Endodermal cell (in vitro differentiated cells): ENCODE measurements at regions not wholly inside any gene's neighbourhood (a gene's known extent, or its start where the extent isn't known, plus 50 kb on each side); places are given as distances from the start of the nearest gene placed in this dataset.

Source experiments
- DNase-seq: peaks from one replicate; pipeline ENCODE4 v3.0.0-alpha.2; 2017
- H3K27ac ChIP-seq: 2 replicates; pipeline ENCODE4 v1.5.1; 2013; ENCODE audit warnings: mild to moderate bottlenecking, low read depth, low read length, moderate library complexity
- H3K27me3 ChIP-seq: 2 replicates; pipeline ENCODE4 v1.6.1; 2013; ENCODE audit warnings: mild to moderate bottlenecking, low read length, moderate library complexity; ENCODE audit not compliant: insufficient read depth, control insufficient read depth, poor library complexity, severe bottlenecking
- H3K36me3 ChIP-seq: 2 replicates; pipeline ENCODE4 v1.7.0; 2013; ENCODE audit warnings: mild to moderate bottlenecking, low read length, moderate library complexity; ENCODE audit not compliant: control insufficient read depth, insufficient read depth
- H3K4me1 ChIP-seq: one replicate; pipeline ENCODE4 v1.7.0; 2013; ENCODE audit warnings: low read length; ENCODE audit not compliant: control insufficient read depth, insufficient read depth
- H3K4me3 ChIP-seq: 2 replicates; pipeline ENCODE4 v1.5.1; 2013; ENCODE audit warnings: mild to moderate bottlenecking, low read length, moderate library complexity
- H3K9ac ChIP-seq: 2 replicates; pipeline ENCODE4 v1.6.1; 2013; ENCODE audit warnings: mild to moderate bottlenecking, low read length, moderate library complexity; ENCODE audit not compliant: poor library complexity, severe bottlenecking; ENCODE audit errors: extremely low read depth
- H3K9me3 ChIP-seq: 2 replicates; pipeline ENCODE4 v1.6.1; 2013; ENCODE audit warnings: mild to moderate bottlenecking, low read length, moderate library complexity; ENCODE audit not compliant: control insufficient read depth
- H3K27ac Mint-ChIP-seq: 2 replicates; pipeline ENCODE4 v1.8.0; 2020; ENCODE audit warnings: mixed read lengths
- H3K27me3 Mint-ChIP-seq: 2 replicates; pipeline ENCODE4 v1.8.0; 2021; ENCODE audit warnings: mild to moderate bottlenecking, mixed read lengths; ENCODE audit not compliant: insufficient read depth
- H3K36me3 Mint-ChIP-seq: 2 replicates; pipeline ENCODE4 v1.8.0; 2020; ENCODE audit warnings: low read depth, mixed read lengths
- H3K4me1 Mint-ChIP-seq: 2 replicates; pipeline ENCODE4 v1.8.0; 2020; ENCODE audit warnings: mixed read lengths
- H3K4me3 Mint-ChIP-seq: 2 replicates; pipeline ENCODE4 v1.8.0; 2020; ENCODE audit warnings: mild to moderate bottlenecking, moderate library complexity, mixed read lengths
- H3K9me3 Mint-ChIP-seq: 2 replicates; pipeline ENCODE4 v1.8.0; 2020; ENCODE audit warnings: mild to moderate bottlenecking, mixed read lengths
- CTCF ChIP-seq: fragments of 200-600 bp; sonication (generic); conservative IDR thresholded peaks from 2 replicates; pipeline ENCODE4 v1.5.0; 2021; ENCODE audit warnings: antibody characterized with exemption, mild to moderate bottlenecking
- WGBS, 2 experiments: methylation state at CpG; one replicate each; pipeline versions ENCODE4 v1.1.5 to v1.1.7; 2013; ENCODE audit warnings: missing lambda C conversion rate in 2 of 2, mixed read lengths in 1 of 2; ENCODE audit not compliant: insufficient coverage in 1 of 2, insufficient read length in 1 of 2; 5-methylcytosine and 5-hydroxymethylcytosine counted together

GRCh38 chr18:56460581-56460980, 177.8 kb downstream of the TXNL1 start:
- H3K36me3 ChIP-seq = no peaks in the 10 kb centered on the region
- H3K9me3 ChIP-seq = peaks cover 9% of the 10 kb centered on the region
- DNase-seq = no peak
- H3K9me3 Mint-ChIP-seq = peaks cover 15% of the 10 kb centered on the region
- H3K4me3 Mint-ChIP-seq = no peak overlapping the region
- no peaks in the 10 kb centered on the region for H3K27me3 Mint-ChIP-seq
- no peak overlapping the region for H3K27ac ChIP-seq
- H3K27me3 ChIP-seq = no peaks in the 10 kb centered on the region
- H3K9ac ChIP-seq = no peak overlapping the region
- no peaks in the 10 kb centered on the region for H3K4me1 ChIP-seq
- 89% methylated on average over 2 of the region's 3 CpGs; no CpG with 5 or more reads in 1 of the 2 experiments for WGBS, 2 experiments
- TF ChIP-seq CTCF = no peak
- H3K36me3 Mint-ChIP-seq = no peaks in the 10 kb centered on the region
- H3K4me3 ChIP-seq = no peak overlapping the region
- H3K27ac Mint-ChIP-seq = no peak overlapping the region
- no peaks in the 10 kb centered on the region for H3K4me1 Mint-ChIP-seq

GRCh38 chr18:56458770-56459712, 179.4 kb downstream of the TXNL1 start:
- H3K4me3 ChIP-seq = no peak overlapping the region
- no peak overlapping the region for H3K27ac Mint-ChIP-seq
- no peaks in the 10 kb centered on the region for H3K27me3 Mint-ChIP-seq
- no peaks in the 10 kb centered on the region for H3K9me3 ChIP-seq
- H3K36me3 Mint-ChIP-seq = no peaks in the 10 kb centered on the region
- H3K4me1 Mint-ChIP-seq = peaks cover under 1% of the 10 kb centered on the region
- WGBS, 2 experiments = 93 to 100% methylated on average over 13 of the region's 13 CpGs
- no peak overlapping the region for H3K9ac ChIP-seq
- no peak overlapping the region for H3K27ac ChIP-seq
- H3K27me3 ChIP-seq = no peaks in the 10 kb centered on the region
- no peaks in the 10 kb centered on the region for H3K36me3 ChIP-seq
- DNase-seq = no peak
- TF ChIP-seq CTCF = no peak
- no peaks in the 10 kb centered on the region for H3K9me3 Mint-ChIP-seq
- no peak overlapping the region for H3K4me3 Mint-ChIP-seq
- no peaks in the 10 kb centered on the region for H3K4me1 ChIP-seq

- no peaks in the 10 kb centered on the region for H3K27me3 Mint-ChIP-seq
- no peak for TF ChIP-seq CTCF
- no peaks in the 10 kb centered on the region for H3K36me3 ChIP-seq
- H3K4me1 Mint-ChIP-seq = peaks cover 3% of the 10 kb centered on the region
- no peak overlapping the region for H3K4me3 ChIP-seq
- H3K9me3 ChIP-seq = no peaks in the 10 kb centered on the region
- WGBS, 2 experiments = no CpG with 5 or more reads among the region's 2 CpGs
- H3K36me3 Mint-ChIP-seq = no peaks in the 10 kb centered on the region
- H3K27ac Mint-ChIP-seq = no peak overlapping the region
- no peak overlapping the region for H3K27ac ChIP-seq
- H3K9me3 Mint-ChIP-seq = no peaks in the 10 kb centered on the region
- no peaks in the 10 kb centered on the region for H3K27me3 ChIP-seq
- DNase-seq = no peak
- H3K4me1 ChIP-seq = no peaks in the 10 kb centered on the region
- H3K9ac ChIP-seq = no peak overlapping the region
- H3K4me3 Mint-ChIP-seq = no peak overlapping the region
Measured at GRCh38 chr18:56455874-56456273, 182.5 kb downstream of the TXNL1 start.
